ENCODE measurements at regions not wholly inside any gene's neighbourhood (a gene's known extent, or its start where the extent isn't known, plus 50 kb on each side); places are given as distances from the start of the nearest gene placed in this dataset.

DNA sequence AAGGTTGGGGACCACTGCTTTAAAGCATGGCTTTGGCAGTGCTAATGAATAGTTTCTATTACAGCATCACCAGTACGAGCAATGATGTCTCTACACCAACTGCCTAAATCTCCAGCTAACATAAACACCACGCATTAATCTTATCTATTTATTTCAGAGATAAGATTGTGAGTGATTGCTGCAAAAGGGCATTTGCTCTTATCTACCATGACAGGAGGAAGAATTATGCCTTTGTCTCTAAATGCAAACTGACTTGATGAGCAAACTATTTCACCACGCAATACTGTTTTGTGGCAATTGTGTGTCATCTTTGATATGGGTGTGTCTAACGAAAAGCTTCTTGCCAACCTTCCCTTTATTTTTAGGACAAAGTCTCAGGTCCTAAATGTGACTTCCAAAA lies 684.9 kb downstream of the SORCS1 start:
- Histone ChIP-seq H3K27me3 (no peaks in the 10 kb centered on the region), H3K9ac (no peak overlapping the region), H3K4me2 (no peak overlapping the region), H3K36me3 (no peaks in the 10 kb centered on the region), H3K4me1 (no peaks in the 10 kb centered on the region), H3K9me3 (replicated peaks in 1 of 11) (no peaks in the 10 kb centered on the region), H3K27ac (no peak overlapping the region), H4K20me1 (no peaks in the 10 kb centered on the region), H3K4me3 (no peak overlapping the region)
- TF ChIP-seq Cebpa-rat (IDR thresholded peaks at IDR 0.05) = no peak

GRCh38 chr10:106474876-106475275 lies 689.6 kb downstream of the SORCS1 start:
- Histone ChIP-seq H3K9ac (no peak overlapping the region), H3K4me3 (no peak overlapping the region), H3K36me3 (no peaks in the 10 kb centered on the region), H3K4me1 (0 out of 20 replicates have a peak, but pooled peaks cover 0 to 6% (median 0%) of the 10 kb centered on the region in 10 experiments), H3K27me3 (no peaks in the 10 kb centered on the region), H3K9me3 (replicated peaks in 1 of 11) (0 out of 22 replicates have a peak, but pooled peaks cover 0 to 4% (median 0%) of the 10 kb centered on the region in 11 experiments), H3K27ac (no peak overlapping the region), H3K4me2 (no peak overlapping the region), H4K20me1 (no peaks in the 10 kb centered on the region)
- TF ChIP-seq Cebpa-rat (IDR thresholded peaks at IDR 0.05) = no peak

- Histone ChIP-seq H3K27ac (no peak overlapping the region), H3K4me2 (no peak overlapping the region), H3K27me3 (no peaks in the 10 kb centered on the region), H3K36me3 (no peaks in the 10 kb centered on the region), H3K4me3 (no peak overlapping the region), H3K9ac (no peak overlapping the region), H3K9me3 (replicated peaks in 1 of 11) (0 out of 22 replicates have a peak, but pooled peaks cover 0 to 4% (median 0%) of the 10 kb centered on the region in 11 experiments), H4K20me1 (no peaks in the 10 kb centered on the region), H3K4me1 (0 out of 20 replicates have a peak, but pooled peaks cover 0 to 6% (median 0%) of the 10 kb centered on the region in 10 experiments)
- no peak for TF ChIP-seq Cebpa-rat (IDR thresholded peaks at IDR 0.05)
Measured at GRCh38 chr10:106473129-106473685, 691.3 kb downstream of the SORCS1 start.

DNA sequence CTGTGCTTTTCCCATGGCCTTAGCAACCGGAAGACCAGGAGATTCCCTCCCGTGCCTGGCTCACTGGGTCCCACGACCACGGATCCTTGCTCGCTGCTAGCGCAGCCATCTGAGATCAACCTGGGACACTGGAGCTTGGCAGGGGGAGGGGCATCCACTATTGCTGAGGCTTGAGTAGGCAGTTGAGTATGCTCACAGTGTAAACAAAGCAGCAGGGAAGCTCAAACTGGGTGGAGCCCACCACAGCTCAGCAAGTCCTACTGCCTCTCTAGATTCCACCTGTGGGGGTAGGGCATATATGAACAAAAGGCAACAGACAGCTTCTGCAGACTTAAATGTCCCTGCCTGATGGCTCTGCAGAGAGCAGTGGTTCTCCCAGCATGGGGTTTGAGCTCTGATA lies 697.0 kb downstream of the SORCS1 start:
- Histone ChIP-seq H3K9ac (no peak overlapping the region), H3K4me3 (no peak overlapping the region), H3K9me3 (replicated peaks in 1 of 11) (peaks cover 0 to 7% (median 0%) of the 10 kb centered on the region in 11 experiments; a peak in 2 of 22 replicates), H4K20me1 (no peaks in the 10 kb centered on the region), H3K27me3 (no peaks in the 10 kb centered on the region), H3K36me3 (no peaks in the 10 kb centered on the region), H3K4me1 (no peaks in the 10 kb centered on the region), H3K4me2 (no peak overlapping the region), H3K27ac (no peak overlapping the region)
- TF ChIP-seq Cebpa-rat (IDR thresholded peaks at IDR 0.05) = no peak

GRCh38 chr10:106457522-106457921 lies 707.0 kb downstream of the SORCS1 start:
- H3K27ac ChIP-seq = no peak overlapping the region
- no peaks in the 10 kb centered on the region for H3K9me3 ChIP-seq (replicated peaks in 1 of 11)
- no peak overlapping the region for H3K4me2 ChIP-seq
- no peaks in the 10 kb centered on the region for H4K20me1 ChIP-seq
- no peaks in the 10 kb centered on the region for H3K27me3 ChIP-seq
- H3K36me3 ChIP-seq = no peaks in the 10 kb centered on the region
- H3K4me3 ChIP-seq = no peak overlapping the region
- no peak for TF ChIP-seq Cebpa-rat (IDR thresholded peaks at IDR 0.05)
- no peaks in the 10 kb centered on the region for H3K4me1 ChIP-seq
- H3K9ac ChIP-seq = no peak overlapping the region

- Histone ChIP-seq H3K9me3 (replicated peaks in 1 of 11) (no peaks in the 10 kb centered on the region), H4K20me1 (no peaks in the 10 kb centered on the region), H3K4me2 (no peak overlapping the region), H3K4me3 (no peak overlapping the region), H3K9ac (no peak overlapping the region), H3K4me1 (no peaks in the 10 kb centered on the region), H3K27ac (no peak overlapping the region), H3K27me3 (no peaks in the 10 kb centered on the region), H3K36me3 (no peaks in the 10 kb centered on the region)
- no peak for TF ChIP-seq Cebpa-rat (IDR thresholded peaks at IDR 0.05)
Measured at GRCh38 chr10:106454233-106454632, 710.3 kb downstream of the SORCS1 start.

- no peaks in the 10 kb centered on the region for H3K4me1 ChIP-seq
- no peaks in the 10 kb centered on the region for H3K27me3 ChIP-seq
- no peaks in the 10 kb centered on the region for H3K36me3 ChIP-seq
- H3K4me3 ChIP-seq = no peak overlapping the region
- no peak overlapping the region for H3K9ac ChIP-seq
- H3K4me2 ChIP-seq = no peak overlapping the region
- TF ChIP-seq Cebpa-rat (IDR thresholded peaks at IDR 0.05) = no peak
- no peak overlapping the region for H3K27ac ChIP-seq
- H4K20me1 ChIP-seq = no peaks in the 10 kb centered on the region
- no peaks in the 10 kb centered on the region for H3K9me3 ChIP-seq (replicated peaks in 1 of 11)
Measured at GRCh38 chr10:106450966-106451365, 713.5 kb downstream of the SORCS1 start.

GRCh38 chr10:106446920-106447319 lies 717.6 kb downstream of the SORCS1 start:
- Histone ChIP-seq H4K20me1 (no peaks in the 10 kb centered on the region), H3K36me3 (no peaks in the 10 kb centered on the region), H3K9ac (no peak overlapping the region), H3K4me1 (no peaks in the 10 kb centered on the region), H3K4me3 (no peak overlapping the region), H3K4me2 (no peak overlapping the region), H3K27ac (no peak overlapping the region), H3K27me3 (no peaks in the 10 kb centered on the region), H3K9me3 (replicated peaks in 1 of 11) (no peaks in the 10 kb centered on the region)
- no peak for TF ChIP-seq Cebpa-rat (IDR thresholded peaks at IDR 0.05)

DNA sequence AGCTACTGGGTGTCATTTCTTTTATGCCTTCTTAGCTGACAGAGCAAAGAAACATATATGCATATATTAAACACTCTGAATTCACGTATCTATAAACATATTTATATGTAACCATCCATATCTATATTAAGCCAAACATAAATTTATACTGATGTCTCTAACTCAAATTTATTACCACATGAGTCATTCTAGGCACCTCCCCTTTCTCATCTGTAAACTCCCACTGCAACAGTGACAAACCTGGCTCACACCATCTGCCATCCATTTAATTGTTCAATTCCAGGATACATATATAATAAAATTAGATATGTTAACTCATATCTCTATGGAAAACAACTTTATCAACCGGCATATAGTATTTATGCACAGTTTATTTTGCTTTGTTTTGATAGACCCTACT lies 722.3 kb downstream of the SORCS1 start:
- H3K4me3 ChIP-seq = no peak overlapping the region
- no peaks in the 10 kb centered on the region for H3K36me3 ChIP-seq
- no peak for TF ChIP-seq Cebpa-rat (IDR thresholded peaks at IDR 0.05)
- H4K20me1 ChIP-seq = no peaks in the 10 kb centered on the region
- H3K9ac ChIP-seq = no peak overlapping the region
- no peaks in the 10 kb centered on the region for H3K9me3 ChIP-seq (replicated peaks in 1 of 11)
- H3K27me3 ChIP-seq = no peaks in the 10 kb centered on the region
- no peaks in the 10 kb centered on the region for H3K4me1 ChIP-seq
- no peak overlapping the region for H3K4me2 ChIP-seq
- no peak overlapping the region for H3K27ac ChIP-seq

DNA sequence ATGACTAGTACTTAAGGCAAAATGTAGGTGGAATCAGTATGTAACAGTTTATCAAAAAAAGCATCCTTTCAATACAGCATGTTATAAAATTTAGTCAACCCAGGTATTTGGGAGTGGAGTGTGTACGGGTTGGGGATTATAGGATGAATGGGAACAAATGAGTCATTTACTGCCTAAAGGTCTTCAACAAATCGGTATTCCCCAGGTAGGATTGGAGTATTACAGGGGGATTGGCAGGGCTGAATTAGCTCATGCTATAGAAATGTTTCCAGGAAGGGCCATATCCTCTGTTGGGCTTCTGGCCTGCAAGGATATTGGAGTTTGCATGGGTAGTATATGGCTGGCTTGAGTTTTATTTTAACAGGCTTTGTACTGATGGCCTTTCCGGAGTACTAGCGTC lies 723.7 kb downstream of the SORCS1 start:
- no peaks in the 10 kb centered on the region for H3K27me3 ChIP-seq
- H3K36me3 ChIP-seq = no peaks in the 10 kb centered on the region
- no peaks in the 10 kb centered on the region for H4K20me1 ChIP-seq
- H3K4me3 ChIP-seq = no peak overlapping the region
- H3K4me2 ChIP-seq = no peak overlapping the region
- no peak for TF ChIP-seq Cebpa-rat (IDR thresholded peaks at IDR 0.05)
- H3K4me1 ChIP-seq = no peaks in the 10 kb centered on the region
- no peaks in the 10 kb centered on the region for H3K9me3 ChIP-seq (replicated peaks in 1 of 11)
- no peak overlapping the region for H3K9ac ChIP-seq
- H3K27ac ChIP-seq = no peak overlapping the region
